OCI-LY1 (cell line): ENCODE measurements at regions not wholly inside any gene's neighbourhood (a gene's known extent, or its start where the extent isn't known, plus 50 kb on each side); places are given as distances from the start of the nearest gene placed in this dataset.

Source experiments
- EZH2 ChIP-seq: fragments of 200-600 bp; sonication (generic), shearing (Covaris generic); IDR thresholded peaks from 2 replicates; pipeline ENCODE4 v1.8.0; 2017; ENCODE audit warnings: borderline replicate concordance, mixed run types, mild to moderate bottlenecking, antibody characterized with exemption, low read length, moderate library complexity, mixed read lengths
- TF ChIP-seq, protein P1 (sequence below): fragments of 200-600 bp; sonication (generic), shearing (Covaris generic); IDR thresholded peaks from 2 replicates; pipeline ENCODE4 v1.5.1; 2017; ENCODE audit warnings: mild to moderate bottlenecking, antibody characterized with exemption, low read length, moderate library complexity, mixed read lengths

DNA sequence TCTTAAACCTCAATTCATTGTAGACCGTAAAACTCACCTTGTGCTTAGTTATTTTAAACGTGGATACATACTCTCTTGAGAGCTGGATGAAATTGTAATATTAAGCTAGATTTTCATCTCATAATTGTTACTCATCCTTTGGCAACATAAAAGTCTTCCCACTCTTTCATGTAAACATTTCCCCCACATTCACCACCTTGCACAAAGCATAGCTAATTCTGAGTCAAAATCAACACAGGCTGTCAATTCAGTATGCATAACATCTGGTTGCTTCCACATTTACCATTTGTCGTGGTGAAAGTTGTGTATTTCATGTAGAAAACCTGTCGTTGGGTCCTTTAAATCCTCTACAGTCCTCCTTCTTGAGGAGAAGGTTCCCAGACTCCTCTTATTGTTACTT is 524.6 kb downstream of the OTOL1 start:
- TF ChIP-seq EZH2: no peak
- TF ChIP-seq, protein P1, sequence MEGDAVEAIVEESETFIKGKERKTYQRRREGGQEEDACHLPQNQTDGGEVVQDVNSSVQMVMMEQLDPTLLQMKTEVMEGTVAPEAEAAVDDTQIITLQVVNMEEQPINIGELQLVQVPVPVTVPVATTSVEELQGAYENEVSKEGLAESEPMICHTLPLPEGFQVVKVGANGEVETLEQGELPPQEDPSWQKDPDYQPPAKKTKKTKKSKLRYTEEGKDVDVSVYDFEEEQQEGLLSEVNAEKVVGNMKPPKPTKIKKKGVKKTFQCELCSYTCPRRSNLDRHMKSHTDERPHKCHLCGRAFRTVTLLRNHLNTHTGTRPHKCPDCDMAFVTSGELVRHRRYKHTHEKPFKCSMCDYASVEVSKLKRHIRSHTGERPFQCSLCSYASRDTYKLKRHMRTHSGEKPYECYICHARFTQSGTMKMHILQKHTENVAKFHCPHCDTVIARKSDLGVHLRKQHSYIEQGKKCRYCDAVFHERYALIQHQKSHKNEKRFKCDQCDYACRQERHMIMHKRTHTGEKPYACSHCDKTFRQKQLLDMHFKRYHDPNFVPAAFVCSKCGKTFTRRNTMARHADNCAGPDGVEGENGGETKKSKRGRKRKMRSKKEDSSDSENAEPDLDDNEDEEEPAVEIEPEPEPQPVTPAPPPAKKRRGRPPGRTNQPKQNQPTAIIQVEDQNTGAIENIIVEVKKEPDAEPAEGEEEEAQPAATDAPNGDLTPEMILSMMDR: no peak
